Tibial nerve (tissue), 4 donors: ENCODE measurements at regions not wholly inside any gene's neighbourhood (a gene's known extent, or its start where the extent isn't known, plus 50 kb on each side); places are given as distances from the start of the nearest gene placed in this dataset.

Experiments
- EP300 ChIP-seq, 2 donors: sonication (generic); formaldehyde crosslinking; IDR thresholded peaks; one replicate each; pipeline ENCODE4 v1.6.1; 2017; ENCODE audit warnings: antibody characterized with exemption in 2 of 2, mild to moderate bottlenecking in 1 of 2
- POLR2A ChIP-seq, 2 donors: fragments of 450-650 bp; IDR thresholded peaks; one replicate each; pipeline ENCODE4 v1.6.1; 2017; ENCODE audit warnings: antibody characterized with exemption in 2 of 2, mild to moderate bottlenecking in 2 of 2, moderate library complexity in 2 of 2
- TF ChIP-seq, protein P1 (sequence below), 5 experiments: fragments of 200-600 bp in 3 of 5; fragments of 450-650 bp in 2 of 5; sonication (generic) in 3 of 5; IDR thresholded peaks; one replicate each; pipeline ENCODE4 v1.5.1; 2016 to 2019; ENCODE audit warnings: antibody characterized with exemption in 5 of 5, mild to moderate bottlenecking in 3 of 5, moderate library complexity in 2 of 5

DNA sequence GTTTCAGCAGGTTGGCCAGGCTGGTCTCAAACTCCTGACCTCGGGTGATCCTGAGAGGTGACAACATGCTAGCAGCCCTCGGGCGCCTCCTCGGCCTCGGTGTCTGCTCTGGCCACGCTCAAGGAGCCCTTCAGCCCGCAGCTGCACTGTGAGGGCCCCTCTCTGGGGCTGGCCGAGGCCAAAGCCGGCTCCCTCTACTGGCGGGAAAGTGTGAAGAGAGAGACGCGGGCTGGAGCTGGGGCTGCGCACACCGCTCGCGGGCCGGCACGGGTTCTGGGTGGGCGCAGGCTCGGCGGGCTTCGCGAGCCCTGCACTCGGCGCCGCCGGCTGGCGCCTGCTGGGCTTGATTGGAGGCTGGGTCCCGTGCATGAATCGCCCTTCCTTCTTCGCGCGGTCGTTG is 80.8 kb upstream of the RBM24 start:
- TF ChIP-seq EP300 (IDR thresholded peaks at IDR 0.05) (no peak), POLR2A (IDR thresholded peaks at IDR 0.05) (no peak)
- TF ChIP-seq, protein P1, sequence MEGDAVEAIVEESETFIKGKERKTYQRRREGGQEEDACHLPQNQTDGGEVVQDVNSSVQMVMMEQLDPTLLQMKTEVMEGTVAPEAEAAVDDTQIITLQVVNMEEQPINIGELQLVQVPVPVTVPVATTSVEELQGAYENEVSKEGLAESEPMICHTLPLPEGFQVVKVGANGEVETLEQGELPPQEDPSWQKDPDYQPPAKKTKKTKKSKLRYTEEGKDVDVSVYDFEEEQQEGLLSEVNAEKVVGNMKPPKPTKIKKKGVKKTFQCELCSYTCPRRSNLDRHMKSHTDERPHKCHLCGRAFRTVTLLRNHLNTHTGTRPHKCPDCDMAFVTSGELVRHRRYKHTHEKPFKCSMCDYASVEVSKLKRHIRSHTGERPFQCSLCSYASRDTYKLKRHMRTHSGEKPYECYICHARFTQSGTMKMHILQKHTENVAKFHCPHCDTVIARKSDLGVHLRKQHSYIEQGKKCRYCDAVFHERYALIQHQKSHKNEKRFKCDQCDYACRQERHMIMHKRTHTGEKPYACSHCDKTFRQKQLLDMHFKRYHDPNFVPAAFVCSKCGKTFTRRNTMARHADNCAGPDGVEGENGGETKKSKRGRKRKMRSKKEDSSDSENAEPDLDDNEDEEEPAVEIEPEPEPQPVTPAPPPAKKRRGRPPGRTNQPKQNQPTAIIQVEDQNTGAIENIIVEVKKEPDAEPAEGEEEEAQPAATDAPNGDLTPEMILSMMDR (IDR thresholded peaks at IDR 0.05), result no peak
